ENCODE measurements at regions not wholly inside any gene's neighbourhood (a gene's known extent, or its start where the extent isn't known, plus 50 kb on each side); places are given as distances from the start of the nearest gene placed in this dataset.
"Not testable (repeated sequence)": the region's sequence is repeated elsewhere in the genome, so short reads cannot be mapped to it uniquely, and the experiment has no call there.

DNA sequence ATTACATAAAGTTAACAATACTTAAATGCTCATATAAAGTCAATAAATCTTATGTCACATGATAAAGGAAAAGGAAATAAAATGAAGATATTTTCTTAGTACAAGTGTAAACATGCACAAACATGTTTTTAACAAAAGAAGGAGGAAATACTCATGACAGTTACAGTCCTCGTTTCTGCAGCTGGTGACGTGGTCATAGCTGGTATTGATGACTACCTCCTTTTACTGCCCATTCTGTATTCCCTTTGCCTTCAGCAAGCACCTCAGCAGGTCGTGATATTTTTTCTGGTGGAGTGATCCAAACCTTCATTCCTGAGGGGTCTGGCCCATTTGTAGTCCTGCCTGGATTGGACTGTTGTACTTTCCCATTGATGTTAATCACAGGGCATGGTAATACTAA, 797.5 kb upstream of the PCDH10 start:
- not testable (repeated sequence) for DNase-seq (ENCODE audit: low read depth)

DNA sequence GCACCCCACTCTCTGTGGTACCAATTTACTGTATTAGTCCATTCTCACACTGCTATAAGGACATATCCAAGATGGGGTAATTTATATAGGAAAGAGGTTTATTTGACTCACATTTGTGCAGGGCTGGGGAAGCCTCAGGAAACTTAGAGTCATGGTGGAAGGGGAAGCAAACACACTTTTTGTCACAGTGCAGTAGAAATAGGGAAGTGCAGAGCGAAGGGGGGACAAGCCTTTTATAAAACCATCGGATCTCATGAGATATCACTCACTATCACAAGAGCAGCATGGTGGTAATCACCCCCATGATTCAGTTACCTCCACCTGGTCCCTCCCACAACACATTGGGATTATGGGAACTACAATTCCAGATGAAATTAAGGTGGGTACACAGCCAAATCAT, 766.9 kb upstream of the PCDH10 start:
- no peak for DNase-seq (ENCODE audit: low read depth)

DNA sequence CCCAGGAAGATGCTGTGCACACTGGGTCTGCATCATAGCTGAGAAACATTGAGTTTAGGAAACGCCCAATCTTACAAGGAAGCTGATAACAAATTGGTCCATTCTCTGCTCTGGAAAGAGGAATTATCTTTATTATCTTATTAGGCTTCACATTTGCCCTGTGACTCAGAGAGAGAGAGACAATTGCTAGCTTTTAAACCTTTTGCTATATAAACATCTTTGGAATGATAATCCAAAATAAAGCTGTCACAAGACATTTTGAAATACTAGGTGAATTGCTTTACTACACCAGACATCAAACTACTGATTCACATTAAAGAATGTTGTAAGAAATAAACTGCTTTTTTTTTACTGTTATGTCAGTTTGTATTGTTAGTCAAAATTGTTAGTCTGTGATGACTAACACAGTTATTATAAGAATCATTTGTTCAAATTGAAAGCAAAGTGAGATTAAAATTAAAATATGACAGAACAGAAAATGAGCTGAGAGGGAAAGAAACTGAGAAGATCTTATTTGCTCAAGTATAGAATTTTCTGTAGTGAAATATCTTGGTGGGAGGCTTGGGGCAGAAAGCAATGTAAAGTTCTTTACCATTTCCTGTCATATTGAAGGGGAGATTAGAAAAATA, 765.4 kb upstream of the PCDH10 start:
- DNase-seq (ENCODE audit: low read depth) = no peak

DNA sequence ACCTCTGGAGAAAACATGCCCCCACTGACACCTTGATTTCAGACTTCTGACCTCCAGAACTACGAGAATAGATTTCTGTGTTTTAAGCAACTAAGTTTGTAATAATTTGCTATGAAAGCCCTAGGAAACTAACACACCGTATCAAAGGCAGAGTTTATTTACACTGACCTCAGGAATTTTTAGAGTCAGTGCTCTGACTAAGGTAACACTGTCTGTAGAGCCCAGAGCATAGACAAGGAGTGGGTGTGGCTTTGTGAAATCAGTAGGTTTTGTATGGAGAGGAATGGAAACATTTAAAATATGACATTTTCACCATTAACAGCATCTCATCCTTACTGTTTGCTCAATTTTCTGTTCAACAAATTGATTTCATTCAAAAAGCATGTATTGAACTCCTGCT, 764.4 kb upstream of the PCDH10 start:
- no peak for DNase-seq (ENCODE audit: low read depth)

DNA sequence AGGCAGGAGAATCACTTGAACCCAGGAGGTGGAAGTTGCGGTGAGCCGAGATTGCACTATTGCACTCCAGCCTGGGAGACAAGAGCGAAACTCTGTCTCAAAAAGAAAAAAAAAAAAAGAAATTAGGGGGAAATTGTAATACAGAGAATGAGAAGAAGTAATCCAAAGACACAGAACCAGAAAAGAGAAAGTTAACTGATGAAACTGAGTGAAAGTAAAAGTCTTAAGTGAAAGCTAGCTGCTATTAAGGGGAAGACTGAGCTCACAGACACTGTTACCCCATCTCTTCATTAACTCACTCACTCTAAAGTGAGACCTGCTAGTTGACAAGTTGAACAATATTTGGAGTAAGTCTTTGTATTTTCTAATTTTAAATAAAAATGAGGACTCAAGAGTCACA, 763.0 kb upstream of the PCDH10 start:
- DNase-seq (ENCODE audit: low read depth) = no peak

DNA sequence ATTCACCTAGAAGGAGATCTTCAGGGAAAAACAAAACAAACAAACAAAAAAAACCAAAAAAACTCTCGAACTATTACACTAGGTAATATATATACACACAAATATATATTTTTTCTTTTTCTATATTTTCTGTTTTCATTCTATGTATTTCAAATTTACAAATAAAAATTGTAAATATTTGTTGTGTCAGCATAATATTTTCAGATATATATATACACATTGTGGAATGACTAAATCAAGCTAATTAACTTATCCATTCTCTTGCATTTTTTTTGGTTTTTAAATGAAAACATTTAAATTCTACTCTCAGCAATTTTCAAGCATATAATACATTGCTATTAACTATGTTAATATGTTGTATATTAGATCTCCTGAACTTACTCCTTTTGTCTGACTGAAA, 762.0 kb upstream of the PCDH10 start:
- no peak for DNase-seq (ENCODE audit: low read depth)

DNA sequence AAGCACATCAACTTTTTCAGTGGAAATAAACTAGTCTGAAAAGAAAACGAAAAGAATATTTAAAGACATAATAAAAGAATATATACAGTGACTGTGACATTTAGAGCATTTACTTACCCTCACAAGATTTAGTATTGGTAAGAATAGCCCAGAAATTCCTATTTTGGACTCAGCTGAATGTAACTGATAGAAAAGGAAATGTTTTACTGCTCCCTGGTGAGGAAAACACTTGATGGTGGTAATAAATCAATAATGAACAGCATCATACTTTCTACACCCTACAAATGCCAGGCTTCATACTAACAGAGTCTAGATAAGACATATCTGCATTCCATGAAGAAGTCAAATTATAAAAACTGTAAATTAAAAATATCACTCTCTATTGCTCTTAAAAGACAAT, 753.5 kb upstream of the PCDH10 start:
- no peak for DNase-seq (ENCODE audit: low read depth)

DNA sequence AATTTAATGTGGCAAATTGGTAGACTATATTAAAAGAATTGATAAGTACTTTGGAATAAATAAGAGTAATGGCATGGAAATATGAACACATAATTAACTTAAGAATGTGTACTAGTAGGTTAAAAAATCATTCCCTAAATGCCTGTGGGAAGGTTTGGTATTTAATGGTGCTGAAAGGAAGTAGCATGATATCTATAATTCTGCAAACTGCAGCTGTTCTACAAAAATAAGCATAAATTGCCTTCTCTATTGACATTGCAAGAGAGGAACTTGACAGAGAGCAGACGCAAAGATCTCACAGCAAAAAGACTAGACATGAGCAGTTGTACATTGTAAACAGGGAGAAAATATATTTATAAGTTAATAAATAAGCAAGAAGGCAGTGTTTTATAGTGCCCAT, 752.5 kb upstream of the PCDH10 start:
- DNase-seq (ENCODE audit: low read depth) = no peak

DNA sequence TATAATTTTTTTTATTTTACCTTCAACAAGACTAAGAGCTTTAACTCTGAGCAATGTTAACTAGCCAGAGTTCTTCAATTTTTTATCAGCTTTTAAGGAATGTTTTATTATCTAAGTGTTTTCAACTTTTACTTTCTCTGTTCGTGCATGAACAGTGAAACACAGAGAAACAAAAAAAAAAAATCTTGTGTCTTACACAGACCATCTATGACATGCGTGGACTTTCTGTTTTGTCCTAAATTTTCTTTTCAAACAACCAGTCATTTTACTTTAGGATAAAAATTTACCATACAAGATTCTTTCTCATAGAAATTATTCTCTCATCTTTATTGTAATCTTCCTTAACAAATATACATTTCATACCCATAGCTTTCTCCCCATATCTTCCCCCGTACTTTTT, 731.9 kb upstream of the PCDH10 start:
- DNase-seq (ENCODE audit: low read depth) = no peak

DNA sequence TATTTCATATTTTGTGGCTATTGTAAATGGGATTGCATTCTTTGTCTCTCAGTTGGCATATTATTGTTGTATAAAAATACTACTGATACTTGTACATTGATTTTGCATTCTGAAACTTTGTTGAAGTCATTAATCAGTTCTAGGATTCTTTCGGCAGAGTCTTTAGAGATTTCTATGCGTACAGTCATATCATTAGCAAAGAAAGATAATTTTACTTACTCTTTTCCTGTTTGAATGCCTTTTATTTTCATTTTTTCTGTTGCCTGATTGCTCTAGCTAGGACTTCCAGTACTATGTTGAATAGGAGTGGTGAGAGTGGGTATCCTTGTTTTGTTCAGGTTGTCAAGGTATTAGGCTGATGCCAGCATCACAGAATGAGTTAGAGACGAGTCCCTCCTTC, 722.0 kb upstream of the PCDH10 start:
- no peak for DNase-seq (ENCODE audit: low read depth)

DNA sequence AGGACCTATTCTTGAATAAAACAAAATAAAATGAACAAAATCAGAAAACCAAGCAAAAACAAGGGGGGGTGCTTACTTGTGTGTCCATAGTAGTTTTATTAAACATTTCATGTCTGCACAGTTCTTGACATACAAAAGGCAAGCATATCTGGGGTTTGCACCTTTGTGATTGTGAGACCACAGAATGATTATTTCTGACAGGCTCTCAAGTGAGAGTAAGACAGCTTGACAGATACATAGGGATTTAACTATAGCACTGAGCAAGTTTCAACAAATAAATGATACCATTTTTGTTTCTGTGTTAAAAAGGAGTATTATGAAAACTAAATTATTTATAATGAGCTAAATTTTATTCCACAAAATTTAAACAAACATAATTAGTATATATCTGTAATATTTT, 712.0 kb upstream of the PCDH10 start:
- DNase-seq (ENCODE audit: low read depth) = no peak

DNA sequence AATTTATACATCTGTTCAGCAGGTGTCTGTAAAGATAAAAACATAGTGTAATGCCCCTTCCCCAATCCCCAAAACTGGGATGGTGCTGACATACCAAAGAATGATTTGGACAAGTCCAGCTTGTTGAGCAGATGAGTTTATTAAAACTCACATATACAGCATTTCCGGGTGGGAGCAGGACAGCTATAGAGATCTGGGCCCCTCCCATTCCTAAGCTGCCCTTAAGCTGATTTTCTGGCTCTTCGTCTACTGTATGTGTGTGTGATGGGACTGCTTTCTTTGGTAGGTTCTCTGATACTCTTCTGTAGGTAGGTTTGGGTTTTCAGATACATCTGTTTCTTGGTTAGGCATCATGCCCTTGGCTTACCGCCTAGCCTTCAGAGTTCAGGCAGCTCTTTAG, 703.7 kb upstream of the PCDH10 start:
- no peak for DNase-seq (ENCODE audit: low read depth)

DNA sequence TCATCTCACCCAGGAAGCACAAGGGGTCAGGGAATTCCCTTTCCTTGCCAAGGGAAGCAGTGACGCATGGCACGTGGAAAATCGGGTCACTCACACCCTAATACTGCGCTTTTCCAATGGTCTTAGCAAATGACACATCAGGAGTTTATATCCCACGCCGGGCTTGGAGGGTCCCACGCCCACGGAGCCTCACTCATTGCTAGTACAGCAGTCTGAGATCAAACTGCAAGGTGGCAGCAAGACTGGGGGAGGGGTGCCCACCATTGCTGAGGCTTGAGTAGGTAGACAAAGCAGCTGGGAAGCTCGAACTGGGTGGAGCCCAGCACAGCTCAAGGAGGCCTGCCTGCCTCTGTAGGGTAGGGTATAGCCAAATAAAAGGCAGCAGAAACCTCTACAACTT, 691.1 kb upstream of the PCDH10 start:
- not testable (repeated sequence) for DNase-seq (ENCODE audit: low read depth)

DNA sequence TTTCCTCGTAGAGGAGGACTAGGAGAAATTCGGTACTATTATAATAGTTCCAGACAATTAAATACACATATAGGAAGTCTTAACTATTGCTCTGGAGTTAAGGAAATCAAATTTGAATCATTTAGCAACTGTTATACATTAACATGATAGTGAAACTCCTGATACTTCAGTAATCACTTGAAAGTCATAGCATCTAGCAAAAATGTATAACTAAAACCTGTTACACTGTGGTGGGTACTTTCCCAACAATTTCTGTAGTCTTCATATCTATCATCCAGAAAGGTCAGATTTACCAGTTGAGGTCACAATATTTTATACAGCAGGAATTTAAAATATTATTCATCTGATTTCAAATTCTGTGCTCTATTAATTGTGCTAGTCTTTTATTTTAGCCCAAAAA, 669.6 kb upstream of the PCDH10 start:
- no peak for DNase-seq (ENCODE audit: low read depth)

DNA sequence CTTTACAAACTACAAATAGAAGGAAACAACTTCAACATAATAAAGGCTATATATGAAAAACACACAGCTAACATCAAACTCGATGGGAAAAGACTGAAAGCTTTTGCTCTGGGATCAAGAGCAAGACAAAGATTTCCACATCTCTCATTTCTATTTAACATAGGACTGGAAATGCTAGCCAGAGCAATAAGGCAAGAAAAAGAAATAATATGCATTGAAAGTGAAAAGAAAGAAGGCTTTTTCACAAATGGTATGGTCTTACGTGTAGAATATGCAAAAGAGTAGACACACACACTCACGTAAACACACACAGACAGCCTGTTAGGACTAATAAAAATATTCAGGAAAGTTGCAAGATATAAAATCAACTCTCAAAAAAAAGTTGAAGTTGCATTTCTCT, 660.5 kb upstream of the PCDH10 start:
- DNase-seq (ENCODE audit: low read depth) = no peak

DNA sequence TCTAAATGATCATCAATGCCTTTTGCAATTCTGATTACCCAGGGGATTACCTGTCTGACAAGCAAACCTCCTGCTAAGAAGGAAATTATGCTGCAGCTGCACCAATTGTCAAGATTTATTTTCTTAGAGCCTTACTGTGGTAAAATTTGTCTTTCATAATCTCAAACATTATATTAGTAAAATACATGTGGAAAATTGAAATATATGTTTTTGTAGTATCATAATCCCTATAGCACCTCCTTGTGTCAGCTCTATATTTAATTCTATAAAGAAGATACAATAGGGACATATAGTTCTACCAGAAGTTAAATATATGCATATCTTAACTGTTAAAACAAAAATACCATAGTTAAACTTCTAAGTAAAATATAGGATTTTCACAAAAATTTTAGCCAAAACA, 655.6 kb upstream of the PCDH10 start:
- no peak for DNase-seq (ENCODE audit: low read depth)

DNA sequence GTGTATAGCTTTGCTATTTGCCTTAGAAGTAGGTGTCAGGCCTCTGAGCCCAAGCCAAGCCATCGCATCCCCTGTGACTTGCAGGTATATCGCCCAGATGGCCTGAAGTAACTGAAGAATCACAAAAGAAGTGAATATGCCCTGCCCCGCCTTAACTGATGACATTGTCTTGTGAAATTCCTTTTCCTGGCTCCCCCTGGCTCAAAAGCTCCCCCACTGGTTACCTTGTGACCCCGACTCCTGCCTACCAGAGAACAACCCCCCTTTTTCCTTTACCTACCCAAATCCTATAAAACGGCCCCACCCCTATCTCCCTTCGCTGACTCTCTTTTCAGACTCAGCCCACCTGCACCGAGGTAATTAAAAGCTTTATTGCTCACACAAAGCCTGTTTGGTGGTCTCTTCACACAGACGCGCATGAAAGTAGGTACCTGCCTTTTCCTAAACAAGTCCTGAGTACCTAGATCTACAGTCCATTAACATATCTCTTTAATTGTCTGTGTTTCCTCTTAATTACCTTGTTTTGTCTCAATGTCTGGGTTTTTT, 653.8 kb upstream of the PCDH10 start:
- DNase-seq (ENCODE audit: low read depth) = not testable (repeated sequence)

DNA sequence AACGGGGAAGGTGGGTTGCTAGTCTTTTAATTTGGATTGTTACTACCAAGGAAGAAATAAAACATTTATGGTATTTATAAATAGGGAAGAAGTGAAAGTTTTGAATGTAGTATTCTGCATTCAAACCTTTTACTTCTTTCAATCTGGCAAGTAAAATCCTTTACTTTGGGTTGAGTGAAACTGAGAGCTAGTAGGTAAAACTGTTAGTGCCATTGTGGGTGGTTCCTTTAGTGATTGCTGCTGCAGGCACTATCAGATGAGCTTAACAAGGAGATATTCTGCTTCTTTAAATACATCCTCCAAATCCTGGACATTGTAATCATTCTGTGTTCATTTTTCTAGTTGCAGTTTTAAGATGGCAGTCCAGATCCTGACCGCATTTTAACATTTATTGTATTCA, 650.9 kb upstream of the PCDH10 start:
- no peak for DNase-seq (ENCODE audit: low read depth)

DNA sequence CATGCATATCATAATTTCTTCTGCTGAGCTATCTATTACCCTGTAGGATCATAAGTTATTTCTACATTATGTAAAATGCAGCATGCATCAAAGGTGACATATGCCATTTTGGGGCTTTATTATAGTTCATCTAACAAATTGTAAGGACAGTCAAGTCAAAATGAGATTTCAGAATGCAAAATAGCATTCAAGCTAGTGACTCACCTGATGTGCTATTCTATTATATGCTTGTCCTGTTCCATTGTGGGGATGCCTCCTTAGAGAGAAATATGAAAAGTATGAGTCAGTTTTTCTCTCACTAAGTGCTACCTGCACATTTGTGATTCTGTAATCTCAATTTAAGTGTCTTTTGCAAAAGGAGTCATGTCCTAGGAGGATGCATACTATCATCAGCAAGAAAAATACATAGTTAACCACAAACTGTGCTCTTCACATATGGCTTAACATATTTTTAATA, 647.0 kb upstream of the PCDH10 start:
- DNase-seq (ENCODE audit: low read depth) = no peak

DNA sequence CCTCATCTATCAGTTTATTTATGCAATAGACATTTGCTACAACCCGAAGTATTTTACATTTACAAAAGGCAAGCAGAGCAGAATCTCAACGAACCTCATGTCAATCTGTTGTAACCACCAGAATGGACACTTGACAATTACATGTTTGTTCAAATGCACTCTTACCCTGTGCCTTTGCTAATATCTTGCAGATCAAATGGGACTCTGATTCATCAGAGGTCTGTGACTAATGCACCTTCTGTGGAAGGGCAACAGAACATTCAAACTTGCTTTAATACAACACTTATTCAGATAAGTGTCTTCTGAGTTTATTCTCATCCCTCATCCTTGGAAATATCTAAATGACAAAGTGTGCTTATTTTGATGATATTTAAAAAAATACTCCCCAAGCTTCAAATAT, 644.7 kb upstream of the PCDH10 start:
- no peak for DNase-seq (ENCODE audit: low read depth)

DNA sequence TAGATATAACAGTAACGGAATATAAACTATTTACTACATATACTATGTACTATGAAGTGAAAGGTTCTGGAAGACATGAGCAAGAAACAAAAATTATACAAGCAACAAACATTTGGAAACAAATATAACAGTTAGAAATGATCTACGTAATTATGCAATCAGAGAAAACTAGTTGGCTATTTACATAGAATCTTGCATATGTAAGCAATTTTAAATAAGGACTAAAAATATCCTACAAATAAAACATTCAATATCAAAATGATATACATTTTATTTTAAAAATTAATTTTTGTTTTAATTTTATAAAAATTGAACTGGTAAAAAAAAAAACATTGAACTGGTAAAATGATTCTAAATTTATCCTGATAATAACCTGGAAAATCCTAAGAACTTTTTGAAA, 642.5 kb upstream of the PCDH10 start:
- DNase-seq (ENCODE audit: low read depth) = no peak

DNA sequence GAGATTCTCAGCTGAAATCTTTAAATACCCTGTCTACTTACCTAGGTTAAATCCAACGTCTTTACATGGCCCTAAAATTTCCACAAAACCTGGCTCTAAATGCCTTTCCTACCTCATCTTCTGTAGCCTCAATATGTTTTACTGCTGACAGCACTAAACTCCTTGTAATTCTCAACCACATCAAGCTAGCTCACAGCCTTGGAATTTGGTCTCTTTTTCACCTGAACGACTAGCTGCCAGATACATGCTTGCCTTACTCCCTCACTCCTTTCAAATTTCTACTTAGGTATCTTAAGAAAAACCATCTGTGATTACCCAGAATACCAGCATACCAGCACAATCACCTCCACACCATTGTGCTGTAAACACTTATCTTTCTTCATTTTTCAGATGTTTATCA, 635.6 kb upstream of the PCDH10 start:
- DNase-seq (ENCODE audit: low read depth) = no peak

DNA sequence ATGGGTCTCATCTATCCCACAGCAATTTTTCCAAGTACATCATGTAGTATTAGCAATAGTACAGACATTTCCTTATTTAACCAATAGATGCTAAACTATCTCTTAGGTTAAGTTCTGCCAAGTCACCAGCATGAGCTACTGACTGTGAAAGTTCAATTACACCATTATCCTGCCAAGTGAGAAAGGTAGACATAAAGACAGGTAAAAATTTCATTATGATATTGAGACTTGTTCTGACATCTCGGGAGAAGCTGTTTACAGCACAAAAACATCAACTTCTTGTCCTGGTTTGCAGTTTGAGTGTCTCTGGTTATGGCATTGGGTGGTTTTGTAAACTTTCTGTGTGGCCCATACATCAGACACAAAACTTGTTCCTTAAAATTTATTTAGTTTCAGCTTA, 622.4 kb upstream of the PCDH10 start:
- DNase-seq (ENCODE audit: low read depth) = no peak

DNA sequence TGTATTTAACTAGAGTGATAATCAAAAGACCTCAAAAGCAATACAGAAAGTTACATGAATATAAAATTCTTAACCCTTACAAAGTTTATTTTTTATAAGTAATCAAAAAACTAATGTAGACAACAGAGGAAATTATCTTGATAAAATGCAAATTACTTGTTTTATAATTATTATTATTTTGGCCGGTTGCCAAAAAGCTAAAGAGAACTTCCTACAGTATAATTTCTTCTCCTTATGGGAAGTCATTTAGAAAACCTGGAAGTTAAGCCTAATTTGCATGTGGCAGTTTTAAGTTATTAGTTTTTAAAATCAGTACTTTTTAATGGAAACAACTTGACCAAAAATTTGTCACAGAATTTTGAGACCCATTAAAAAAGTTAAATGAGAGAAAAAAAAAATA, 621.3 kb upstream of the PCDH10 start:
- no peak for DNase-seq (ENCODE audit: low read depth)

Measured in forelimb muscle (tissue), 1 donor.